ENCODE measurements at regions not wholly inside any gene's neighbourhood (a gene's known extent, or its start where the extent isn't known, plus 50 kb on each side); places are given as distances from the start of the nearest gene placed in this dataset.

- Histone ChIP-seq H3K27ac (no peak overlapping the region), H3K4me3 (no peak overlapping the region)
- no peak for TF ChIP-seq CTCF (IDR thresholded peaks at IDR 0.05)
- no peak for DNase-seq (ENCODE audit: low spot score)
Measured at GRCh38 chr2:228703152-228703551, 521.7 kb upstream of the SPHKAP start.

GRCh38 chr2:228701506-228701905, 520.0 kb upstream of the SPHKAP start:
- DNase-seq (ENCODE audit: low spot score) = no peak
- Histone ChIP-seq H3K27ac (no peak overlapping the region), H3K4me3 (no peak overlapping the region)
- TF ChIP-seq CTCF (IDR thresholded peaks at IDR 0.05) = no peak

DNA sequence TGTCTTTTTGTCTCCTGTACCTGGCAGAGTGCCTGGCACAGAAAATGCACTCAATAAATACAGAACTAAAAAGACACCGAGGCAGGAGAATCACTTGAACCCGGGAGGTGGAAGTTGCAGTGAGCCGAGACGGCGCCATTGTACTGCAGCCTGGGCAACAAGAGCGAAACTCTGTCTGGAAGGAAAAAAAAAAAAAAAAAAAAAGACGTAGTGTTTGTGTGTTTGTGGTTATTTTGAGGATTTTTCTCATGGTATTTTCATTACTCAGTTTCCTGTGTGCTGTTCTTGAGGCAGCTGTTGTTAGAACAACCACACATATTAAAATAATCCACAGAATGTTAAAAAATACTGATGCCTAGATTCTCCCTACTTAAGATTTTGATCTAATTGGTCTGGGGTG, 519.2 kb upstream of the SPHKAP start:
- no peak for DNase-seq (ENCODE audit: low spot score)
- Histone ChIP-seq H3K27ac (no peak overlapping the region), H3K4me3 (no peak overlapping the region)
- TF ChIP-seq CTCF (IDR thresholded peaks at IDR 0.05) = no peak

- no peak for TF ChIP-seq CTCF (IDR thresholded peaks at IDR 0.05)
- Histone ChIP-seq H3K4me3 (no peak overlapping the region), H3K27ac (no peak overlapping the region)
- no peak for DNase-seq (ENCODE audit: low spot score)
Measured at GRCh38 chr2:228699888-228700287, 518.4 kb upstream of the SPHKAP start.

GRCh38 chr2:228699400-228699799, 517.9 kb upstream of the SPHKAP start:
- H3K27ac ChIP-seq = no peak overlapping the region
- TF ChIP-seq CTCF (IDR thresholded peaks at IDR 0.05) = no peak
- H3K4me3 ChIP-seq = no peak overlapping the region
- no peak for DNase-seq (ENCODE audit: low spot score)

DNA sequence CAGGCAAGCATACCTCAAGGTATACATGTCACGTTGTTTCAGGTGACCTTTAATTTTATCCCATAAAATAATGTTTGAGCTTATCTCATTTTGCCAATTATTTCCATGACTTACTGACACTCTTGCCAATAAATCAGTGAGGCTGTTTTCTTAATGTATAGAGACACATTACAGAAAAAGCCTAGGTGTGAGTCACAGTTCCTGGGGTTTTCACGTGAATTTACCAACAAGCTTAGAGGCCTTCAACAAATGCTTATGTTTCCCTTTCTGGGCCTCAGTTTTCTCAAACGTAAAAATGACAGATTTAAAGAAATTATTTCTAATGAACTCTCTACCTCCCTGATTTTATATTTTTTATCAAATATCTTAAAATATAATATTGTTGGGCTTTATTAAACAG, 517.5 kb upstream of the SPHKAP start:
- no peak for DNase-seq (ENCODE audit: low spot score)

GRCh38 chr2:228697456-228697855, 516.0 kb upstream of the SPHKAP start:
- no peak overlapping the region for H3K27ac ChIP-seq
- no peak overlapping the region for H3K4me3 ChIP-seq
- no peak for DNase-seq (ENCODE audit: low spot score)
- TF ChIP-seq CTCF (IDR thresholded peaks at IDR 0.05) = no peak

More for the DNA sequence above, 517.5 kb upstream of the SPHKAP start:
- no peak overlapping the region for H3K4me3 ChIP-seq
- no peak overlapping the region for H3K27ac ChIP-seq
- no peak for TF ChIP-seq CTCF (IDR thresholded peaks at IDR 0.05)
